ACC112 (cell line): ENCODE measurements at regions not wholly inside any gene's neighbourhood (a gene's known extent, or its start where the extent isn't known, plus 50 kb on each side); places are given as distances from the start of the nearest gene placed in this dataset.

Experiments used
- H2AFZ ChIP-seq: fragments of 200-600 bp; sonication (generic); one replicate; pipeline ENCODE4 v1.6.0; 2017; ENCODE audit warnings: antibody characterized with exemption, low read length; ENCODE audit not compliant: unreplicated experiment
- H3K27ac ChIP-seq: fragments of 200-600 bp; sonication (generic); 2 replicates; pipeline ENCODE4 v1.5.1; 2014; ENCODE audit warnings: low read depth, mild to moderate bottlenecking, antibody characterized with exemption, low read length, moderate library complexity
- H3K27me3 ChIP-seq: fragments of 200-600 bp; sonication (generic); 2 replicates; pipeline ENCODE4 v1.6.1; 2014; ENCODE audit warnings: mild to moderate bottlenecking, antibody characterized with exemption, low read length, moderate library complexity, mixed read lengths; ENCODE audit not compliant: insufficient read depth
- H3K36me3 ChIP-seq: fragments of 200-600 bp; sonication (generic); 2 replicates; pipeline ENCODE4 v1.6.1; 2016; ENCODE audit warnings: mild to moderate bottlenecking, antibody characterized with exemption, low read length, moderate library complexity, mixed read lengths; ENCODE audit not compliant: insufficient read depth
- H3K4me1 ChIP-seq: fragments of 200-600 bp; sonication (generic); one replicate; pipeline ENCODE4 v1.6.1; 2016; ENCODE audit warnings: low read length, mixed read lengths; ENCODE audit not compliant: insufficient read depth, unreplicated experiment, control insufficient read depth
- H3K4me3 ChIP-seq: fragments of 200-600 bp; sonication (generic); 2 replicates; pipeline ENCODE4 v1.5.1; 2014; ENCODE audit warnings: mild to moderate bottlenecking, low read depth, low read length
- H3K79me2 ChIP-seq: fragments of 200-600 bp; sonication (generic); one replicate; pipeline ENCODE4 v1.6.0; 2016; ENCODE audit warnings: low read length; ENCODE audit not compliant: control insufficient read depth, unreplicated experiment, insufficient read depth

GRCh38 chr11:13117344-13117743 lies 108.2 kb downstream of the RASSF10 start:
- Histone ChIP-seq H2AFZ (no peak overlapping the region), H3K27me3 (no peaks in the 10 kb centered on the region), H3K27ac (peak overlapping the region; percentile 39), H3K4me1 (peaks cover 48% of the 10 kb centered on the region), H3K36me3 (no peaks in the 10 kb centered on the region), H3K4me3 (no peak overlapping the region), H3K79me2 (no peaks in the 10 kb centered on the region)

- Histone ChIP-seq H3K27me3 (no peaks in the 10 kb centered on the region), H3K4me1 (peaks cover 48% of the 10 kb centered on the region), H2AFZ (no peak overlapping the region), H3K27ac (peak overlapping the region; percentile 71), H3K36me3 (peaks cover 3% of the 10 kb centered on the region; the same call in 1 of the 2 replicates), H3K79me2 (no peaks in the 10 kb centered on the region), H3K4me3 (no peak overlapping the region)
These were observed 109.1 kb downstream of the RASSF10 start for GRCh38 chr11:13118194-13118593.

GRCh38 chr11:13118650-13119049 lies 109.5 kb downstream of the RASSF10 start:
- H3K4me3 ChIP-seq, result no peak overlapping the region
- no peaks in the 10 kb centered on the region for H3K27me3 ChIP-seq
- peak overlapping the region; percentile 71 for H3K27ac ChIP-seq
- H3K4me1 ChIP-seq, result peaks cover 48% of the 10 kb centered on the region
- H2AFZ ChIP-seq, result no peak overlapping the region
- no peaks in the 10 kb centered on the region for H3K79me2 ChIP-seq
- peaks cover 3% of the 10 kb centered on the region; the same call in 1 of the 2 replicates for H3K36me3 ChIP-seq

GRCh38 chr11:13119361-13119760 lies 110.2 kb downstream of the RASSF10 start:
- peak overlapping the region; percentile 71 for H3K27ac ChIP-seq
- H3K79me2 ChIP-seq, result no peaks in the 10 kb centered on the region
- peaks cover 3% of the 10 kb centered on the region; the same call in 1 of the 2 replicates for H3K36me3 ChIP-seq
- no peaks in the 10 kb centered on the region for H3K27me3 ChIP-seq
- no peak overlapping the region for H2AFZ ChIP-seq
- H3K4me3 ChIP-seq, result no peak overlapping the region
- peaks cover 48% of the 10 kb centered on the region for H3K4me1 ChIP-seq

- Histone ChIP-seq H3K36me3 (peaks cover 3% of the 10 kb centered on the region; the same call in 1 of the 2 replicates), H3K27me3 (no peaks in the 10 kb centered on the region), H3K4me1 (peaks cover 48% of the 10 kb centered on the region), H3K4me3 (no peak overlapping the region), H2AFZ (peak overlapping the region; percentile 15), H3K27ac (peak overlapping the region; percentile 71), H3K79me2 (no peaks in the 10 kb centered on the region)
These were observed 110.9 kb downstream of the RASSF10 start for GRCh38 chr11:13119941-13120520.

GRCh38 chr11:13120691-13121090 lies 111.6 kb downstream of the RASSF10 start:
- Histone ChIP-seq H3K27me3 (no peaks in the 10 kb centered on the region), H3K4me3 (no peak overlapping the region), H3K27ac (peak overlapping the region; percentile 71), H3K36me3 (peaks cover 3% of the 10 kb centered on the region; the same call in 1 of the 2 replicates), H2AFZ (no peak overlapping the region), H3K4me1 (peaks cover 48% of the 10 kb centered on the region), H3K79me2 (no peaks in the 10 kb centered on the region)

GRCh38 chr11:13126430-13126829 lies 117.3 kb downstream of the RASSF10 start:
- Histone ChIP-seq H3K36me3 (peaks cover 3% of the 10 kb centered on the region; the same call in 1 of the 2 replicates), H3K27me3 (no peaks in the 10 kb centered on the region), H3K79me2 (no peaks in the 10 kb centered on the region), H2AFZ (no peak overlapping the region), H3K4me3 (no peak overlapping the region), H3K4me1 (no peaks in the 10 kb centered on the region), H3K27ac (no peak overlapping the region)

GRCh38 chr11:13127161-13127560 lies 118.0 kb downstream of the RASSF10 start:
- peaks cover 3% of the 10 kb centered on the region; the same call in 1 of the 2 replicates for H3K36me3 ChIP-seq
- H3K4me3 ChIP-seq, result no peak overlapping the region
- no peaks in the 10 kb centered on the region for H3K4me1 ChIP-seq
- H3K79me2 ChIP-seq, result no peaks in the 10 kb centered on the region
- H3K27ac ChIP-seq, result no peak overlapping the region
- no peaks in the 10 kb centered on the region for H3K27me3 ChIP-seq
- H2AFZ ChIP-seq, result no peak overlapping the region

- H2AFZ ChIP-seq, result no peak overlapping the region
- no peaks in the 10 kb centered on the region for H3K36me3 ChIP-seq
- no peak overlapping the region for H3K27ac ChIP-seq
- peaks cover 6% of the 10 kb centered on the region for H3K27me3 ChIP-seq
- H3K4me1 ChIP-seq, result no peaks in the 10 kb centered on the region
- H3K79me2 ChIP-seq, result no peaks in the 10 kb centered on the region
- H3K4me3 ChIP-seq, result no peak overlapping the region
These were observed 119.2 kb downstream of the RASSF10 start for GRCh38 chr11:13128354-13128753.

- H3K4me1 ChIP-seq, result peaks cover 10% of the 10 kb centered on the region
- H3K79me2 ChIP-seq, result no peaks in the 10 kb centered on the region
- H3K27ac ChIP-seq, result no peak overlapping the region
- H3K4me3 ChIP-seq, result no peak overlapping the region
- peaks cover 21% of the 10 kb centered on the region for H3K27me3 ChIP-seq
- no peaks in the 10 kb centered on the region for H3K36me3 ChIP-seq
- H2AFZ ChIP-seq, result no peak overlapping the region
These were observed 125.0 kb downstream of the RASSF10 start for GRCh38 chr11:13134066-13134465.

GRCh38 chr11:13134886-13135285 lies 125.8 kb downstream of the RASSF10 start:
- Histone ChIP-seq H3K79me2 (no peaks in the 10 kb centered on the region), H3K4me3 (no peak overlapping the region), H3K27me3 (peaks cover 21% of the 10 kb centered on the region), H2AFZ (no peak overlapping the region), H3K4me1 (peaks cover 12% of the 10 kb centered on the region), H3K36me3 (no peaks in the 10 kb centered on the region), H3K27ac (no peak overlapping the region)
